ENCODE measurements at regions not wholly inside any gene's neighbourhood (a gene's known extent, or its start where the extent isn't known, plus 50 kb on each side); places are given as distances from the start of the nearest gene placed in this dataset.

- H3K36me3 ChIP-seq (ENCODE audit: control insufficient read depth, insufficient read depth, low read length), result no peaks in the 10 kb centered on the region
- no peaks in the 10 kb centered on the region for H3K4me1 Mint-ChIP-seq
- ATAC-seq (no peak), DNase-seq (no peak)
- TF ChIP-seq, protein P1, sequence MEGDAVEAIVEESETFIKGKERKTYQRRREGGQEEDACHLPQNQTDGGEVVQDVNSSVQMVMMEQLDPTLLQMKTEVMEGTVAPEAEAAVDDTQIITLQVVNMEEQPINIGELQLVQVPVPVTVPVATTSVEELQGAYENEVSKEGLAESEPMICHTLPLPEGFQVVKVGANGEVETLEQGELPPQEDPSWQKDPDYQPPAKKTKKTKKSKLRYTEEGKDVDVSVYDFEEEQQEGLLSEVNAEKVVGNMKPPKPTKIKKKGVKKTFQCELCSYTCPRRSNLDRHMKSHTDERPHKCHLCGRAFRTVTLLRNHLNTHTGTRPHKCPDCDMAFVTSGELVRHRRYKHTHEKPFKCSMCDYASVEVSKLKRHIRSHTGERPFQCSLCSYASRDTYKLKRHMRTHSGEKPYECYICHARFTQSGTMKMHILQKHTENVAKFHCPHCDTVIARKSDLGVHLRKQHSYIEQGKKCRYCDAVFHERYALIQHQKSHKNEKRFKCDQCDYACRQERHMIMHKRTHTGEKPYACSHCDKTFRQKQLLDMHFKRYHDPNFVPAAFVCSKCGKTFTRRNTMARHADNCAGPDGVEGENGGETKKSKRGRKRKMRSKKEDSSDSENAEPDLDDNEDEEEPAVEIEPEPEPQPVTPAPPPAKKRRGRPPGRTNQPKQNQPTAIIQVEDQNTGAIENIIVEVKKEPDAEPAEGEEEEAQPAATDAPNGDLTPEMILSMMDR (IDR thresholded peaks at IDR 0.05), result no peak
- H3K36me3 Mint-ChIP-seq, result no peaks in the 10 kb centered on the region
- peaks cover 0 to 6% of the 10 kb centered on the region in 2 donors for H3K9me3 Mint-ChIP-seq
- intact Hi-C loops (cut with micrococcal nuclease), result no loop called here
- H3K27me3 Mint-ChIP-seq (ENCODE audit: low read depth in 2 of 2), result no peaks in the 10 kb centered on the region
- WGBS (ENCODE audit: insufficient coverage), result 95% methylated on average over 2 of the region's 2 CpGs
- no peak overlapping the region for H3K27ac ChIP-seq (ENCODE audit: low read length)
- H3K27me3 ChIP-seq (ENCODE audit: control insufficient read depth, insufficient read depth, low read length), result no peaks in the 10 kb centered on the region
- H3K4me3 Mint-ChIP-seq, result no peak overlapping the region
- H3K4me1 ChIP-seq (ENCODE audit: control insufficient read depth, insufficient read depth, low read length), result no peaks in the 10 kb centered on the region
- H3K27ac Mint-ChIP-seq, result no peak overlapping the region
- no peak overlapping the region for H3K4me3 ChIP-seq (ENCODE audit: low read length)
- no peaks in the 10 kb centered on the region for H3K9me3 ChIP-seq (ENCODE audit: control insufficient read depth, insufficient read depth, low read length)
Measured at GRCh38 chr11:109298865-109299264, 123.1 kb upstream of the C11orf87 start.

GRCh38 chr11:109300211-109300610 lies 121.8 kb upstream of the C11orf87 start:
- H3K27me3 ChIP-seq (ENCODE audit: control insufficient read depth, insufficient read depth, low read length), result no peaks in the 10 kb centered on the region
- peaks cover 0 to 3% of the 10 kb centered on the region in 2 donors for H3K9me3 Mint-ChIP-seq
- DNase-seq, result no peak
- H3K27me3 Mint-ChIP-seq (ENCODE audit: low read depth in 2 of 2), result no peaks in the 10 kb centered on the region
- H3K27ac Mint-ChIP-seq, result no peak overlapping the region
- no peaks in the 10 kb centered on the region for H3K36me3 ChIP-seq (ENCODE audit: control insufficient read depth, insufficient read depth, low read length)
- 87% methylated on average over 3 of the region's 3 CpGs for WGBS (ENCODE audit: insufficient coverage)
- H3K4me1 ChIP-seq (ENCODE audit: control insufficient read depth, insufficient read depth, low read length), result no peaks in the 10 kb centered on the region
- no peaks in the 10 kb centered on the region for H3K9me3 ChIP-seq (ENCODE audit: control insufficient read depth, insufficient read depth, low read length)
- no peaks in the 10 kb centered on the region for H3K36me3 Mint-ChIP-seq
- H3K4me3 ChIP-seq (ENCODE audit: low read length), result no peak overlapping the region
- H3K4me3 Mint-ChIP-seq, result no peak overlapping the region
- TF ChIP-seq, protein P1 (IDR thresholded peaks at IDR 0.05), result no peak
- no peak overlapping the region for H3K27ac ChIP-seq (ENCODE audit: low read length)
- ATAC-seq, result no peak
- intact Hi-C loops (cut with micrococcal nuclease), result no loop called here
- H3K4me1 Mint-ChIP-seq, result no peaks in the 10 kb centered on the region

DNA sequence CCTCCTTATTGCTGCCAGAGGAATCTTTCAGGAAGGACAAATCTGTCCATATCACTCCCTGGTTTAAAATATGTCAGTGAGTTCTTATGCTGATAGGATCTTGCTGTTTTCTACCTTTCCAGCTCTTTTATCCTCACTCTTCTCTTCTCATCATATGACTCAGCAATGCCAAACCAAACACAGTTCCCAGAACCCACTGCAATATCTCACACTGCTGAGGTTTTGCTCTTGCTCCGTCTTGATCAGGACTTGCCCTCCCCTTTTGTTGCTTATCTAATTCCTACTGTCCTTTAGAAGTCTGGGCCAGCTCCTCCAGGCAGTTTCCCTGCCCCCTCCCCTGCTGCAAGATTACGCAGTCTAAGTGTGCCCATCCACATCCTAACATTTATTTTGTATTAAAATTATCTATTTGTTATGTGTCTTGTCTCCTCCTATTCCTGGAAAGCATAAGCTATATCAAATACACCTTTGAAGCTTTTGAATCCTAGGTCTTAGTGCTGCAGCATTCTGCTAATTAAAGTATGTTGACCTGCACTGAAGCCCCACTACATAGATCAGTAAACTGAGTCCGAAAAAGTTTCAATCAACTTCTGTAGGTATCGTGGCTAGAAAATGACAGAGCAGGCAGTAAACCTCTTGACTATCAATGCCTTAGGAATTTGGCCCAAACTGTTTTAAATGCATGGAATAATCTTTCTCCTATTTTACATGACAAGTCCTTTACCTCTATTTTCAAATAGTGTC lies 119.2 kb upstream of the C11orf87 start:
- intact Hi-C loops (cut with micrococcal nuclease), result no loop called here
- Histone ChIP-seq H3K36me3 (ENCODE audit: control insufficient read depth, insufficient read depth, low read length) (no peaks in the 10 kb centered on the region), H3K4me3 (ENCODE audit: low read length) (no peak overlapping the region), H3K27me3 (ENCODE audit: control insufficient read depth, insufficient read depth, low read length) (no peaks in the 10 kb centered on the region), H3K27ac (ENCODE audit: low read length) (no peak overlapping the region), H3K4me1 (ENCODE audit: control insufficient read depth, insufficient read depth, low read length) (no peaks in the 10 kb centered on the region), H3K9me3 (ENCODE audit: control insufficient read depth, insufficient read depth, low read length) (no peaks in the 10 kb centered on the region)
- no peak overlapping the region for H3K27ac Mint-ChIP-seq
- ATAC-seq (no peak), DNase-seq (no peak)
- 85% methylated on average over 3 of the region's 4 CpGs for WGBS (ENCODE audit: insufficient coverage)
- H3K4me3 Mint-ChIP-seq, result no peak overlapping the region
- H3K27me3 Mint-ChIP-seq (ENCODE audit: low read depth in 2 of 2), result no peaks in the 10 kb centered on the region
- H3K36me3 Mint-ChIP-seq, result no peaks in the 10 kb centered on the region
- no peaks in the 10 kb centered on the region for H3K4me1 Mint-ChIP-seq
- TF ChIP-seq, protein P1 (IDR thresholded peaks at IDR 0.05), result no peak
- peaks cover 0 to 3% of the 10 kb centered on the region in 2 donors for H3K9me3 Mint-ChIP-seq

DNA sequence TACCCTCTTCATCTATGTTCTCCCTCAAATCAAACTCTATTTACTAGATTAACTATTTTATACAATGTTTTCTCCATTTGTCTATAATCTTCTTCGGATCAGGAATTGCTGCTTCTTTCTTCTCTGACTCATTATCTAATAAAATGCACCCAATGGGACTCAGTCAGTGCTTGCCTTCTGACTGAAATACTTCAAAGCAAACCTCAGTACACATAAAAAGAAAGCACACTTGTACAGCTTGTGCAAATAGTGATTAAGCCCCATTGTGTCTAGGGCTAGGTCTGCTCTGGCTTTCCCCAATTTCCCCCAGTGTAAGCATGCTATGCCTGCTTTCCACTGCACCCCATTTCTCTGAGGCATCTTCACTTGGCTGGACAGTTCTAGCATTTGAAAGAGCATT lies 118.6 kb upstream of the C11orf87 start:
- no peak overlapping the region for H3K4me3 Mint-ChIP-seq
- H3K27ac Mint-ChIP-seq, result no peak overlapping the region
- Histone ChIP-seq H3K27me3 (ENCODE audit: control insufficient read depth, insufficient read depth, low read length) (no peaks in the 10 kb centered on the region), H3K4me3 (ENCODE audit: low read length) (no peak overlapping the region), H3K36me3 (ENCODE audit: control insufficient read depth, insufficient read depth, low read length) (no peaks in the 10 kb centered on the region), H3K9me3 (ENCODE audit: control insufficient read depth, insufficient read depth, low read length) (no peaks in the 10 kb centered on the region), H3K27ac (ENCODE audit: low read length) (no peak overlapping the region), H3K4me1 (ENCODE audit: control insufficient read depth, insufficient read depth, low read length) (no peaks in the 10 kb centered on the region)
- peaks cover 0 to 3% of the 10 kb centered on the region in 2 donors for H3K9me3 Mint-ChIP-seq
- H3K27me3 Mint-ChIP-seq (ENCODE audit: low read depth in 2 of 2), result no peaks in the 10 kb centered on the region
- TF ChIP-seq, protein P1 (IDR thresholded peaks at IDR 0.05), result no peak
- H3K36me3 Mint-ChIP-seq, result no peaks in the 10 kb centered on the region
- DNase-seq (no peak), ATAC-seq (no peak)
- intact Hi-C loops (cut with micrococcal nuclease), result no loop called here
- WGBS (ENCODE audit: insufficient coverage), result 80% methylated on average over 1 of the region's 1 CpG
- no peaks in the 10 kb centered on the region for H3K4me1 Mint-ChIP-seq

All from natural killer cell (primary cell).